PC-9 (cell line): ENCODE measurements at regions not wholly inside any gene's neighbourhood (a gene's known extent, or its start where the extent isn't known, plus 50 kb on each side); places are given as distances from the start of the nearest gene placed in this dataset.

Experiments used
- BruUV-seq: library from RNA; stranded (reverse); fragments of 400-500 nt; replicated peaks from 2 replicates; lab custom pipeline; 2021; lab: Mats Ljungman, UMichigan
- CTCF ChIA-PET: fragments of 300-600 bp; sonication (Branson Sonifier 250); formaldehyde crosslinking; loops from one replicate; lab custom pipeline; 2022; ENCODE audit warnings: antibody characterized with exemption; lab: Charles Lee
- POLR2A ChIA-PET: fragments of 300-600 bp; sonication (Branson Sonifier 250); formaldehyde crosslinking; loops from one replicate; lab custom pipeline; 2022; ENCODE audit warnings: antibody characterized with exemption; ENCODE audit not compliant: unreplicated experiment; lab: Charles Lee
- DNase-seq, 2 experiments: peaks; one replicate each; pipeline versions ENCODE4 v3.0.0 to v3.0.0-alpha.2; 2015 to 2022; ENCODE audit warnings: mixed read lengths in 1 of 2
- H2AFZ ChIP-seq: fragments of 200-600 bp; sonication (generic); 2 replicates; pipeline ENCODE4 v1.8.1; 2017; ENCODE audit warnings: antibody characterized with exemption
- H3F3A ChIP-seq: fragments of 200-600 bp; sonication (generic); 2 replicates; pipeline ENCODE4 v1.8.1; 2017; ENCODE audit warnings: antibody characterized with exemption, mild to moderate bottlenecking, low read depth; ENCODE audit not compliant: insufficient read depth
- H3K27ac ChIP-seq: fragments of 200-600 bp; sonication (generic); 2 replicates; pipeline ENCODE4 v1.6.1; 2016; ENCODE audit warnings: mixed run types
- H3K27me3 ChIP-seq: fragments of 200-600 bp; sonication (generic); 2 replicates; pipeline ENCODE4 v1.6.1; 2016; ENCODE audit warnings: low read depth, mixed run types; ENCODE audit not compliant: insufficient read depth
- H3K36me3 ChIP-seq: fragments of 200-600 bp; sonication (generic); 2 replicates; pipeline ENCODE4 v1.6.1; 2016; ENCODE audit warnings: low read depth, mixed run types
- H3K4me1 ChIP-seq: fragments of 200-600 bp; sonication (generic); replicated peaks from 2 replicates; pipeline ENCODE4 v1.6.1; 2016; ENCODE audit warnings: mixed run types; ENCODE audit not compliant: insufficient read depth
- H3K4me2 ChIP-seq: fragments of 200-600 bp; sonication (generic); 2 replicates; pipeline ENCODE4 v1.6.1; 2017; ENCODE audit warnings: mixed run types
- H3K4me3 ChIP-seq: fragments of 200-600 bp; sonication (generic); 2 replicates; pipeline ENCODE4 v1.6.1; 2016; ENCODE audit warnings: mixed run types
- H3K79me2 ChIP-seq: fragments of 200-600 bp; sonication (generic); 2 replicates; pipeline ENCODE4 v1.6.1; 2017; ENCODE audit warnings: low read depth, mixed run types
- H3K9me2 ChIP-seq: fragments of 200-600 bp; sonication (generic); 2 replicates; pipeline ENCODE4 v1.8.1; 2017; ENCODE audit warnings: mild to moderate bottlenecking; ENCODE audit not compliant: insufficient read depth
- H3K9me3 ChIP-seq: fragments of 200-600 bp; sonication (generic); 2 replicates; pipeline ENCODE4 v1.8.1; 2016; ENCODE audit warnings: low read depth; ENCODE audit not compliant: insufficient read depth
- H4K20me1 ChIP-seq: fragments of 200-600 bp; sonication (generic); 2 replicates; pipeline ENCODE4 v1.8.1; 2017; ENCODE audit not compliant: insufficient read depth
- EZH2 ChIP-seq: fragments of 200-600 bp; sonication (generic); IDR thresholded peaks from 2 replicates; pipeline ENCODE4 v1.8.0; 2017; ENCODE audit warnings: antibody characterized with exemption, low read depth
- intact Hi-C: fragments of 100-400 bp; cut with micrococcal nuclease; formaldehyde crosslinking; loops from one replicate; pipeline ENCODE4 v1.10.0; 2022; ENCODE audit not compliant: unreplicated experiment
- TF ChIP-seq, protein P1 (sequence below): fragments of 200-600 bp; sonication (generic); conservative IDR thresholded peaks from 2 replicates; pipeline ENCODE4 v1.6.1; 2017; ENCODE audit warnings: mixed run types, antibody characterized with exemption, mild to moderate bottlenecking, moderate library complexity

DNA sequence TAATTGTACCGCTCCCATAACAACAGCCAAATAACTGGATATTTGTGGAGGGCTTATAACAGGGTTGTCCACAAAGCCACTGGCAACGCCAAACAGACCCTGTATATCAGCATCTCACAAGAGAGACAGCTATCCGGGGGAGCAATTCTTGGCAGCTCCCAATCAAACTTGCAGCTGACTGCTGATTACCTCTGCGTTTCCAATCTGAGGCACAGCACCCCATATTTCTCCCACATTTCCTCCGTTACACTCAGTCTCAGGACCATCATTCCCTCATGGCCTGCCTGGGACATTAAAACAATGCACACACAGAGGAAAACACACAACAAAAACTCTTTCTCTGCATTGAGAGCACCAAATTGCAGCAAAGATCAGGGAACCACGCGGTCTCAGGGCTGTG, 67.8 kb upstream of the SDK1 start:
- no peaks in the 10 kb centered on the region for H3K9me2 ChIP-seq
- H3K79me2 ChIP-seq: no peaks in the 10 kb centered on the region
- BruUV-seq: no TSS peak
- CTCF ChIA-PET: no interaction called here
- peaks cover 10% of the 10 kb centered on the region; the same call in 1 of the 2 replicates for H3K9me3 ChIP-seq
- no peaks in the 10 kb centered on the region for H3K36me3 ChIP-seq
- H2AFZ ChIP-seq: no peak overlapping the region
- H4K20me1 ChIP-seq: no peaks in the 10 kb centered on the region
- H3K27me3 ChIP-seq: no peaks in the 10 kb centered on the region
- TF ChIP-seq, protein P1, sequence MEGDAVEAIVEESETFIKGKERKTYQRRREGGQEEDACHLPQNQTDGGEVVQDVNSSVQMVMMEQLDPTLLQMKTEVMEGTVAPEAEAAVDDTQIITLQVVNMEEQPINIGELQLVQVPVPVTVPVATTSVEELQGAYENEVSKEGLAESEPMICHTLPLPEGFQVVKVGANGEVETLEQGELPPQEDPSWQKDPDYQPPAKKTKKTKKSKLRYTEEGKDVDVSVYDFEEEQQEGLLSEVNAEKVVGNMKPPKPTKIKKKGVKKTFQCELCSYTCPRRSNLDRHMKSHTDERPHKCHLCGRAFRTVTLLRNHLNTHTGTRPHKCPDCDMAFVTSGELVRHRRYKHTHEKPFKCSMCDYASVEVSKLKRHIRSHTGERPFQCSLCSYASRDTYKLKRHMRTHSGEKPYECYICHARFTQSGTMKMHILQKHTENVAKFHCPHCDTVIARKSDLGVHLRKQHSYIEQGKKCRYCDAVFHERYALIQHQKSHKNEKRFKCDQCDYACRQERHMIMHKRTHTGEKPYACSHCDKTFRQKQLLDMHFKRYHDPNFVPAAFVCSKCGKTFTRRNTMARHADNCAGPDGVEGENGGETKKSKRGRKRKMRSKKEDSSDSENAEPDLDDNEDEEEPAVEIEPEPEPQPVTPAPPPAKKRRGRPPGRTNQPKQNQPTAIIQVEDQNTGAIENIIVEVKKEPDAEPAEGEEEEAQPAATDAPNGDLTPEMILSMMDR: no peak
- TF ChIP-seq EZH2: no peak
- intact Hi-C loops: no loop called here
- DNase-seq: no peak
- no peaks in the 10 kb centered on the region for H3F3A ChIP-seq
- no peaks in the 10 kb centered on the region for H3K4me1 ChIP-seq
- no peak overlapping the region for H3K27ac ChIP-seq
- POLR2A ChIA-PET: no interaction called here
- no peak overlapping the region for H3K4me2 ChIP-seq
- H3K4me3 ChIP-seq: no peak overlapping the region

DNA sequence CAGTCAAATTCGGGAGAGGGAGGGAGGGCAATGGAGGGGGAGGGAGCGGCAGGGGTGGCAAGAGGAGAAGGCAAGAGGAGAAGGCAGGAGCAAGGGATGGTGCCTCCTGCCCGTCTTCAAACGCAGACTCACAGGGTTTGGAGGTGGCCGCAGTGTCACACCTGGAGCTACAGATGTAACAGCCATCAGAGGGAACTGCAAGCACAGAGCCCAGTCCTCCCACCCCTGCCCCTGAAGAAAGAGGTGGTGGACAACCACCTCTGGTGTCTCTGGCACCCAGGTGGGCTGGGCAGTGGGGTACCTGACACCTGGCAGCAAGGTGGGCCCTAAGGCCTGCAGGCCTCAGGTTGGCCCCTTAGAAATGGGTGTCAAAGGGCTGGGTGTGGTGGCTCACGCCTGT, 67.0 kb upstream of the SDK1 start:
- no peaks in the 10 kb centered on the region for H3K4me1 ChIP-seq
- no peak overlapping the region for H3K4me3 ChIP-seq
- H3K9me3 ChIP-seq: peaks cover 10% of the 10 kb centered on the region; the same call in 1 of the 2 replicates
- intact Hi-C loops: no loop called here
- no peak overlapping the region for H2AFZ ChIP-seq
- no peak overlapping the region for H3K4me2 ChIP-seq
- no peaks in the 10 kb centered on the region for H3K9me2 ChIP-seq
- H3K36me3 ChIP-seq: no peaks in the 10 kb centered on the region
- H4K20me1 ChIP-seq: no peaks in the 10 kb centered on the region
- POLR2A ChIA-PET: no interaction called here
- no peaks in the 10 kb centered on the region for H3F3A ChIP-seq
- H3K27me3 ChIP-seq: no peaks in the 10 kb centered on the region
- TF ChIP-seq EZH2: no peak
- TF ChIP-seq, protein P1: no peak
- H3K79me2 ChIP-seq: no peaks in the 10 kb centered on the region
- H3K27ac ChIP-seq: no peak overlapping the region
- CTCF ChIA-PET: no interaction called here
- no TSS peak for BruUV-seq
- no peak for DNase-seq

DNA sequence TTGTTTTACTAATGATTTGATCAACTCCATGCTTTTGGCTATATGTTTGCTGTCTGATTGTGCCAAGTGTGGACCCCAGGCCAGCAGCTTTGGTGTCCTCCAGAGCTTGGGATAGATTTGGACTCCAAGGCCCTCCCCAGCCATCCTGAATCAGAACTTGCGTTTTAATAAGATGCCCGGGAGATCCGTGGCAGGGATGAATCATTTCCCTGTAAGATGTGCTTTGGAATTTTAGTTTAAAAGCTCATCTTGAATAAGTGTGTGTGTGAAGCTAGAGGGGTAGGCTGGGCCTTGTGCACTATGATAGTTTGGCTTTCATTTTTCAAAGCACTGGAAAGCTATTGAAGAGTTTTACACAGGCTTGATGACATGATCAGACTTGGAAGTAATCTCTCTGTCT, 66.2 kb upstream of the SDK1 start:
- no peaks in the 10 kb centered on the region for H3K36me3 ChIP-seq
- H3K4me2 ChIP-seq: no peak overlapping the region
- H3K4me1 ChIP-seq: no peaks in the 10 kb centered on the region
- no peaks in the 10 kb centered on the region for H3K9me2 ChIP-seq
- no peak for DNase-seq
- no peak overlapping the region for H3K27ac ChIP-seq
- no peaks in the 10 kb centered on the region for H3F3A ChIP-seq
- no peaks in the 10 kb centered on the region for H3K79me2 ChIP-seq
- H3K4me3 ChIP-seq: no peak overlapping the region
- POLR2A ChIA-PET: no interaction called here
- intact Hi-C loops: no loop called here
- H3K9me3 ChIP-seq: peaks cover 10% of the 10 kb centered on the region; the same call in 1 of the 2 replicates
- CTCF ChIA-PET: no interaction called here
- H3K27me3 ChIP-seq: no peaks in the 10 kb centered on the region
- no peak overlapping the region for H2AFZ ChIP-seq
- TF ChIP-seq, protein P1: no peak
- no peak for TF ChIP-seq EZH2
- BruUV-seq: no TSS peak
- no peaks in the 10 kb centered on the region for H4K20me1 ChIP-seq
